COR-L47 (cell line): ENCODE measurements at regions not wholly inside any gene's neighbourhood (a gene's known extent, or its start where the extent isn't known, plus 50 kb on each side); places are given as distances from the start of the nearest gene placed in this dataset.

Source experiments
- DNase-seq: peaks from one replicate; lab custom pipeline; 2025; lab: John Stamatoyannopoulos, UW

GRCh38 chr2:172361840-172362239 is 65.5 kb upstream of the ITGA6 start:
- DNase-seq: no peak

DNA sequence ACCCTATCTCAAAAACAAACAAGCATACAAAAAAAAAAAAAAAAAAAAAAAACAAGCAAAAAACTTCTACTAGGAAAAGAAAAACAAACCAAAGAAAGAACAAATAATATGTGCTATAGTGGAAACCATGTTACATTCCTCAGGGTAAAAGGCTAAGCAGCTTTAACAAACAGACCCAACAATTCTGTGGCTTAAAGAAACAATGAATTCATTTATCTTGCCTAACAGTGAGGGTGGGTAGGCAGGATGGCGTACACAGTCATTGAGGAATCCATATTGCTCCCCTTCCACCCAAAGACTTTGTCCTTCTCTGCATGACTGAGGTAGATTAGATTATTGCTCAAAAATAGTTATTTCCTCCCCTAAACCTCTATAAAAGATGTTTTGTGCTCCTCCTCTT is 63.1 kb upstream of the ITGA6 start:
- DNase-seq: no peak

DNA sequence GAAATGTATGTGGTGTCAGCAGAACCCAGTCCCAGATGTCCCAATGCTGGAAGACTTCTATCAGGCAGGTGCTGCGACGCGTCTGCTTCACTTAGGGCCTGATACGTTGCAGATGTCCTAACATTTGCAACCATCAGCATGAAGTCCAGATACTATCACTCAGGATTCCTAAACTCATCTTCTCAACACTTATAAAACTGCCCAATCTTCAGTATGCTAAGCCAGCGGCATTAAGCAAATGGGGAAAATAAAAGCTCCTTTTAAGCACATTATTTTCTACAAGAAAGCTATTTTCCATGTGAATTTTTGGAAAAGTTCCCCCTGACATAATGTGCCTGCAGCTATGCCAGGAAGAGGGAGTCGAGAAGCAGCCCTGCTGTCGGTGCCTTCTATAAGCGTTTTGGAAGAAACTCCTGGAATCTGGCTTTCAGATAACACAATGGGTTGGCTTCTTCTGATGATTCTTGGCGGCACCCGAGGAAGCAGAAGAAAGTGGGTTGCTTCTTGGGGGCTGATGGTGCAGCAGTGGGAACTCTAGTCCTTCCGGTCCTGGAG is 60.7 kb upstream of the ITGA6 start:
- no peak for DNase-seq

- no peak for DNase-seq
Measured at GRCh38 chr2:172370821-172371455, 56.4 kb upstream of the ITGA6 start.

DNA sequence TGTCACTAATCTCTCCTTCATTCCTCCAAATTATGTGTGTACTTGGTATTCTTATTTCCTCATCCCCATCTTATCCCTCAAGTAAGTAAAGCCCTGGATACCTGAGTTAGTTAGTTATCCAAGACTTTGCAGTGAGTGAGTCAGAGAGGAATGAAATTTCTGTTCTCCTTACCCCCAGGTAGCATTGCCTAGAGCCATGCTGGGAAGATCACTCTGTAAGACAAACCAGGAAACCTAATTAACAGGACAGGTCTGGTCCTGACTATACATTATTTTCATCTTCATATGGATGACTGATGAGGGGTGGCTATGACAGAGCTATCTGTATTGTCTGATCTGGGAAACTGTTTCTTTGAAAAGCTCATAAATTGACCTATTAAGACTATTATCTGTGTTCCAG is 55.0 kb upstream of the ITGA6 start:
- no peak for DNase-seq

GRCh38 chr2:172373076-172373475 is 54.3 kb upstream of the ITGA6 start:
- DNase-seq: no peak

- no peak for DNase-seq
Measured at GRCh38 chr2:172373766-172374165, 53.6 kb upstream of the ITGA6 start.

DNA sequence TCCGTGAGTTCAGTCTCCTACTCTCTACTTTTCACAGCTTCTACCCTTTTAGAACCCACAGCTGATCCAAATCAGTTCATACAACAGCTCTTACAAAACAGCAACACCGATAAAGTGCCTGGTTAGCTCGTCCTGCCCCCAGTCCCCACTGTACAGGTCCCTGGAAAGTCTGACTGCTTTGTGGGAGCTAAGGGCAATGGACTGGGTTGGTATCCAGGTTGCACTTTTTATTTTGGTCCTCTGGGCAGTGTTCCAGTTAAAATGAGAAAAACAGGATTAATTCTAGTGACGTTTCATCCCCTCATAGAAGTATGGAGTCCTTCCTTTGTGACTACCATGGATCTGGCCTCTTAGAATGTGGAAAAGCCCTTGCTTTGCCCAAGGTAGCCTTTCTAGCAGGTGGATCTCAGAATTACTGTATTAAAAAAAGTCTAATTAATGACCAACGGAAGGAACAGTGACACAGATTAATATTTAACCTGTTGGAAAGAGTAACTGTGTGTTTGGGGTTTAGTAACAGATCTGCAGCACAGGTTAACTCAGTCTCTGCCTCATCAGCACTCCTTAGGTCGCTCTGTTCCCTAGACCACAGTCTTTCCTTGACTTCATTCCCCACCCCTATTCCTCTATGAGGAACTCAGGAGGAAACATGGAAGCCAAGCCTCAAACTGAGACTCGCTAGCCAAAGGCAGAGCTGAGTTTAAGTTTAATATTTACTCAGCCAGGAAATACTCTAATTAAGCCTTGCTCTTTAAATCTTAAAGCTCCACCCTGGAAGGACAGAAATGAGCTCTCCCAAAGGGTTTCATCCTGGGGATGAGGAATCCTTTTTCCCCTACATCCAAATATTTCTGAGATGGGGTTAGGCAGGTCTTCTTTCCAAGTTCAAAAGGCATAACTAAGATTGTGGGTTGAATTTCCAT is 52.8 kb upstream of the ITGA6 start:
- DNase-seq: no peak

GRCh38 chr2:172375251-172375650 is 52.1 kb upstream of the ITGA6 start:
- no peak for DNase-seq

GRCh38 chr2:172376016-172376415 is 51.4 kb upstream of the ITGA6 start:
- DNase-seq: no peak

GRCh38 chr2:172376505-172377125 is 50.8 kb upstream of the ITGA6 start:
- DNase-seq: no peak

DNA sequence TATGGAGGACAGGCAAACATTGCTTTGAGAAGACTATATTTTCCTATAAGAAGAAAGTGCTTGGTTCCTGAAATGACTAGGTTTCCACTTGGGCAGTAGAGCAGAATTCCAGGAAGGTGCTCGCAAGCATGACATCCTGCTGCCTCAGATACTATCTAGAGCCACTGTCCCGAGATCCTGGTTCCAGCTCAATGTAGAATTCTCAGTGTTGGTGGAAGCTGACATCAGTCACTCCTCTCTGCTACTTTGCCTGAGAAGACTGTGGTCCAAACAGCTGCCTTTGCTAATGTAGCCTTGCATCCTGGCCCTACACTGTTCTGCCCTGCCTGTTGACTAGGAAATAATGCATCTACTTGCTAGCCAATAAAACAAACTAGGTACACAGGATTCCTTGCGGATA is 50.0 kb upstream of the ITGA6 start:
- DNase-seq: no peak
